Subcutaneous abdominal adipose tissue (tissue), 5 donors: ENCODE measurements at regions not wholly inside any gene's neighbourhood (a gene's known extent, or its start where the extent isn't known, plus 50 kb on each side); places are given as distances from the start of the nearest gene placed in this dataset.
"Not testable (repeated sequence)": the region's sequence is repeated elsewhere in the genome, so short reads cannot be mapped to it uniquely, and the experiment has no call there.

ENCODE experiments used
- H3K27ac ChIP-seq: one replicate; pipeline ENCODE4 v1.7.0; 2013; ENCODE audit warnings: low read depth, mild to moderate bottlenecking, inconsistent platforms, low read length, moderate library complexity
- H3K27me3 ChIP-seq, 5 donors: one replicate each; pipeline ENCODE4 v1.7.0; 2013; ENCODE audit warnings: low read length in 5 of 5, inconsistent platforms in 1 of 5; ENCODE audit not compliant: control insufficient read depth in 5 of 5, insufficient read depth in 4 of 5
- H3K36me3 ChIP-seq, 5 donors: one replicate each; pipeline ENCODE4 v1.7.0; 2013; ENCODE audit warnings: low read length in 5 of 5; ENCODE audit not compliant: control insufficient read depth in 5 of 5, insufficient read depth in 5 of 5
- H3K4me1 ChIP-seq, 5 donors: one replicate each; pipeline ENCODE4 v1.7.0; 2013; ENCODE audit warnings: low read length in 5 of 5, mild to moderate bottlenecking in 3 of 5, moderate library complexity in 1 of 5; ENCODE audit not compliant: control insufficient read depth in 5 of 5, insufficient read depth in 5 of 5
- H3K4me3 ChIP-seq, 5 donors: one replicate each; pipeline ENCODE4 v1.7.0; 2013; ENCODE audit warnings: low read length in 5 of 5, low read depth in 1 of 5
- H3K9ac ChIP-seq, 5 donors: one replicate each; pipeline ENCODE4 v1.7.0; 2013; ENCODE audit warnings: low read length in 5 of 5, mild to moderate bottlenecking in 4 of 5, moderate library complexity in 3 of 5
- H3K9me3 ChIP-seq, 5 donors: one replicate each; pipeline ENCODE4 v1.7.0; 2013; ENCODE audit warnings: low read length in 5 of 5; ENCODE audit not compliant: control insufficient read depth in 5 of 5
- donor health status: healthy.
- donor health status: healthy.
- donor health status: healthy.
- donor health status: healthy.
- donor health status: healthy.

DNA sequence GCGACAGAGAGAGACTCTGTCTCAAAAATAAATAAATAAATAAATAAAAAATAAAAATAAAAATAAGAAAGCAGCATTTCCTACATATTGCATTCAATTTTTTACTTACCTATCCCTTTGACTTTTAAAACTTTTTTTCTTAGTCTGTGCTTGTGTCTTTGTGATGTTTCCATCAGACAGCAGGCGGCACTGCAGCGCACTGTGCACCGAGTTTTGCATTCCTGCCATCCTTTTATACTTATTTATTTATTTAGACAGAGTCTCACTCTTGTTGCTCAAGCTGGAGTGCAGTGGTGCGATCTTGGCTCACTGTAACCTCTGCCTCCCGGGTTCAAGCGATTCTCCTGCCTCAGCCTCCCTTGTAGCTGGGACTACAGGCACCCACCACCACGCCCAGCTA lies 203.9 kb downstream of the SPATA31A1 start:
- H3K4me3 ChIP-seq, H3K9ac ChIP-seq, H3K27ac ChIP-seq, H3K27me3 ChIP-seq, H3K36me3 ChIP-seq, H3K9me3 ChIP-seq, H3K4me1 ChIP-seq: not testable (repeated sequence)

DNA sequence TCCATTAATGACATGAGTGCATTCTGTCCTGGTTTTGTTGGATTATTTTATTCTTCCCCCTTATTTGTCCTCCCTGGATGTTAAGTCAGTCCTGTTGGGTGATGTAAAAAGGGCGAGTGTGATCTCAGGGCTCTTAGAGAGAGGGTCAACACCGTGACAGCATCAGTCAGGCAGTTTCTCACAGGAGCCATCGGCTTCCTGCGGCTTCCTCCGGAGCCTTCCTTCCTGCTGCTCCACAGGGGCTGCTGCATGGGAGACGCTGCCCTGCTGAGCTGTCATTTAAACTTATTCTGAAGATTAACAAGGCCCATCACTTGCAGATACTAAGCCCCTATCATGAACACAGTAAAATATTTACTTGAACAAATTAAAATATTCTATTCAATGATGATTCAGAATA lies 211.3 kb downstream of the SPATA31A1 start:
- not testable (repeated sequence) for H3K4me3 ChIP-seq, H3K9me3 ChIP-seq, H3K27me3 ChIP-seq, H3K36me3 ChIP-seq, H3K4me1 ChIP-seq, H3K9ac ChIP-seq, H3K27ac ChIP-seq

DNA sequence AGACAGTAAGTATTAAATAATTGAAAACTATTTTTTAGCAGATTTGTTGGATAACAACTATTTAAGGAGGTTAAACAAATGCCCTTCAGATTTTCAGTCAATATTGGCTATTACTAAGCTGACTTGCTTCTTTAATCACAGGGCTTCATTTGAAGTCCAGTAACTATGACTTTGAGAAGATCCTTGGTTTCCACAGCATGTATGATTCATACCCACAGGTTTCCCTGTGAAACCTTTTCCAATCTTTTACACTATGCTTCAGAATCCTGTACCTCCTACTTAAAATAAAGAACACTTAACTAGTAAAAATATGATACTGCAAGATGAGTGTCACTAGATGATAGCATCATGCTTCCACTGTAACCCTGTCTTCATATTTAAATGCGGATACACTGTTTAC lies 211.9 kb downstream of the SPATA31A1 start:
- not testable (repeated sequence) for H3K9me3 ChIP-seq, H3K4me3 ChIP-seq, H3K27me3 ChIP-seq, H3K9ac ChIP-seq, H3K36me3 ChIP-seq, H3K4me1 ChIP-seq, H3K27ac ChIP-seq

DNA sequence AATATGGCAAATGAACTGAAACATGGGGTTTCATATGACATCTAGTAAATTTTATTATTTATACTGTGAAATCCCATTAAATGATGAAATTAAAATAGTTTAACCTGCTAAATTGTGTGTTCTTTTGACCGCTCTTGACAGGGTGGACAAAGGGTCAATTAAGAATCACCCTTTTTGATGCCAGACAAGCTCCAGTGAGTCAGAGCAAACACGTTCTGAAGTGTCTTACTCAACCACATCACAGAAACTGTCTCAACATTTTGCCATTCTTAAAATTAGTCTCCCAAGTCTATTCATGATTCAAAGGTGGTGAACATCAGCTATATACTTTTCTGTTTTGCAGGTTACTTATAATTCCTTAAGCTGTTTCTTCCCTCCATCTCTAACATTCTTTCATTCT lies 213.4 kb downstream of the SPATA31A1 start:
- not testable (repeated sequence) for H3K36me3 ChIP-seq, H3K4me3 ChIP-seq, H3K9me3 ChIP-seq, H3K27ac ChIP-seq, H3K9ac ChIP-seq, H3K27me3 ChIP-seq, H3K4me1 ChIP-seq

DNA sequence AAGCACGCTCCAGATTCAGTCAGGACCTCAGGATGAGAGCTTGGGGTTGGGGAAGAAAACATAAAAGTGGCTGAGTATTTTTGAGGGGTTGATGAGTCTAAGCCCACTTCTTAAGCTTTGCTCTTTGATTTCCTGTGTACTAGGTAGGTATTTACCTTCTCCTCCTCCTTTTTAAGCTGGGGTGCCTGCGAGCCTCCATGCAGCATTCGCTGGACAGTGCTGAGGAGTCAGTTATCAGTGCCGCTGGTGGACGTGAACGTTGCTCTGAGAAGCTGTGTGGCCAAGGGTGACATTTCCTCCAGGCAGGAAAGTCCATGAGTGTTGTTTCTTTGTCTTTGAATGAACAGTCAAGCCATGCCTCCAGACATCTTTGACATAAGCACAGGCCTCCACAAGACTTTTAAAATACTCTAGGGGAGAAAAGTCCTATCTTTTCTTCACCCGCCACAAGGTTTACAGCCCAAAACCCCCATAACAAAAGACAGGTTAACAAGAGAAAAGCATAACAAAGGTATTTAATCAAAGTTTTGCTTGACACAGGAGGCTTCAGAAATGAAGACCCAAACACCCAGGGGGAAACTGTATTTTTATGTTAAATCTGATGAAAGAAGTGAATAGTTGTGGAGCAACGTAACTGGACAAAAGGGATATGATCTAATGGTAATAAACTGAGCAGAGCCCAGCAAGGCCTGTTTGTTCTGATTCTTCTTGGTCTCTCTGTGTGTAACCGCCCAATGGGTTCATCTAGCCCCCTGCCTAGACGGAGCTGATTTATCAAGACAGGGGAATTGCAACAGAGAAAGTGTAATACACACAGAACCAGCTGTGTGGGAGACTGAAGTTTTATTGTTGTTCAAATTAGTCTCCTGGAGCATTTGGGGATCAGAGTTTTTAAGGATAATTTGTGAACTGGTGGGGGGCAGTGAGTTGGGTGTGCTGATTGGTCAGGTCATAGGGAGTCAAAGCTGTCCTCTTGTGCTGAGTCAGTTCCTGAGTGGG lies 217.9 kb downstream of the SPATA31A1 start:
- H3K9me3 ChIP-seq, H3K27me3 ChIP-seq, H3K27ac ChIP-seq, H3K9ac ChIP-seq, H3K4me3 ChIP-seq, H3K4me1 ChIP-seq, H3K36me3 ChIP-seq: not testable (repeated sequence)

DNA sequence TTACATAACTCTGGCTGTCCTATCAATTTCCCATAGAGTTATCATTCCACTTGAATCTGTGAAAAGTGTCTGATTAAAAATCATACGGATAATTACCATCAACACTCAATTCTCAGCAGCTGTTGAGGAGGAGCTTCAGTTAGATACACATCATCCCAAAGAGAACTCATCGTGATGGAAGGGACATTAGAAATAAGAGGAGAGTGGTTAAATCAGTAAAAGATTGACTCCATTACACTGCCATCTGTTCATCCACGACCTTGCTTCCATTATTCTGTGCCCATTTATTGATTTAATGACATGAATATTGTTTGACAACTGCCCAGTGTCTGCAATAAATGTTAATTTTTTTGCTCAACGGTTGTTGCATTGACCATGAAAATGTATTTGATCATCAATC lies 223.5 kb downstream of the SPATA31A1 start:
- H3K9me3 ChIP-seq, H3K27me3 ChIP-seq, H3K36me3 ChIP-seq, H3K9ac ChIP-seq, H3K27ac ChIP-seq, H3K4me1 ChIP-seq, H3K4me3 ChIP-seq: not testable (repeated sequence)

DNA sequence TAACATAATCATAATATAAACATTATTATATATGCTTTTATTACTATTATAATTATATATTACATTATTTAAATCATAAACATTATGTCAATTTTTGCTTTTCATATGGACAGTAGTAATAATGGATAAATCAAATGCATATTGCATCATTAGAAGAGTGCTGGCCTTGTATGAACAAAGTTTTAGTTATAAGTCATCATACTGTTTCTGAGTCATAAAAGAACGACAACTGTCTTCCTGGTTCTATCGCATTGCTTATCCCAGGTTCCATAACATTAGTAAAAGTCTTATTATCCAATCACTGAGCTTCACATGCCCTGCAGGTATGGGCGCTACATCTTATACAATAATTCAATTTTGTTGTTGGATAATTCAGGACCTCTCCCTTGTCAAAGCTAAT lies 225.8 kb downstream of the SPATA31A1 start:
- H3K9me3 ChIP-seq, H3K27ac ChIP-seq, H3K9ac ChIP-seq, H3K4me1 ChIP-seq, H3K27me3 ChIP-seq, H3K4me3 ChIP-seq, H3K36me3 ChIP-seq: not testable (repeated sequence)

DNA sequence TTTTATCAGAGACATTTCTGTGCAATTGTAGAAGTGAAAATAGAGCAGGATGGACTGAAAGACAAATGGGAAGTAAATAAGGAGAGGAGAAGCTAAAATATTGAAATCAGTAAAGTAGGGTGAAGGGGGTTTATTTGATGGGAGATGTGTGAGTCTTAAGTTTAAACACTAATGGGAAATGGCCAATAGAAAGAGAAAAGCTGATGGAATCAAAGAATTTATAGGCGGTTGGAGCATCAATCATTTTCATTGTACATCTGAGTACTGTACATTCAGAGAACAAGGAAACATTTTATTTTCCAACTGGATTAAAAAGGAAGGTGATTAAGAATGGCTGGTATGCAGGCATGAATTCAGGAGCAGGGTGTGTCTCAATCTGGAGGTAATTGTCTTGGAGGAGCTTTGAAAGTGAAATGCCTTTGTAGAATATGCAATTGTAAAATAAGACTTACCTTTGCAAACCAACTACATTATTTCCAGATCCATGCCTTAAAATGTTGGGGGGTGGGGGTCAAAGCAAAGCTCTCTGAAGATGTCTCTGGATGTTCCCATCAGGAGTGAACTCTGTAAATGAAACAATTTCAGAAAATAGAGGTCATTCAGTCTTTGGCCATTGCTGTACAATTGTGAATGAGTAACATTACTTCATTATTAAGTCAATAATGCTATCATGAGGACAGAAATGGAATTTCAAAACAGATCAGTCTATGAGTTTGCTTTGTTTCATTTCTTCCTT lies 227.4 kb downstream of the SPATA31A1 start:
- H3K4me3 ChIP-seq, H3K27me3 ChIP-seq, H3K27ac ChIP-seq, H3K9me3 ChIP-seq, H3K36me3 ChIP-seq, H3K9ac ChIP-seq, H3K4me1 ChIP-seq: not testable (repeated sequence)

DNA sequence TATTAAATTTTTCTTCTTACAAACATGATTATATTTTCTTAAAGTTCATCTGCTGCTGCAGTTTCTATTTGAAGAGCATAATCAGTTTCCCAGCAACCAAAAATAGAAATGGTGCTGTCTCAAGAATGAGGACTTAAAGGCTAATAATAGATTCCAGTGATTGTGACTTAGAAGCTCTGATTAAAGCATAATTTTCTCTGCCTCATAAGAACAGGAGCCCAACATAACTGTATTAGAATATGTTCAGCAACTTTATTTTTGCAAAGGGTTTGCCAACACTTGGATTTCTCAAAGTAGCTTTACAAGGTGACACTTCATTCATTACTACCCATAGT lies 227.9 kb downstream of the SPATA31A1 start:
- not testable (repeated sequence) for H3K9me3 ChIP-seq, H3K36me3 ChIP-seq, H3K9ac ChIP-seq, H3K4me1 ChIP-seq, H3K4me3 ChIP-seq, H3K27me3 ChIP-seq, H3K27ac ChIP-seq

DNA sequence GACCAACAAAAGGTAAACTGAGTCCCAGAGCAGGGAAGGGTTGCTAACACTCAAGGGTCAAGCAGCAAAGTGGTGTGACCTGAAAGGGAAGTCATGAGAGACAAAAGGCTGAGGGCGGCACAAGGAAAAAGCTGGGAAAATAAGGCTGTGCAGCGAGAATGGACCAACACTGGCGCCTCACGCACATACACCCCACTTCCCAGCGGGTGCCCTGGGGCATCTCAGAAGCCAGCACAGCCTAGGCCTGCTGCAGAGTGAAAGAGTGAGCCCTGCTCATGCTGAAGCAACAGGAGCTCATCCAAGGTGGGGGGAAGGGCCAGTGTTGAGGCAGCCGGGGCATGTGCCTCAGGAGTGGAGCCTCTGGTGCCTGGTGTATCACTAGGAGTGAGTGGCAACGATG lies 229.8 kb downstream of the SPATA31A1 start:
- not testable (repeated sequence) for H3K27ac ChIP-seq, H3K36me3 ChIP-seq

More for the DNA sequence above, 229.8 kb downstream of the SPATA31A1 start:
- H3K4me1 ChIP-seq, H3K27me3 ChIP-seq, H3K9me3 ChIP-seq, H3K4me3 ChIP-seq, H3K9ac ChIP-seq: not testable (repeated sequence)
